ENCODE measurements at regions not wholly inside any gene's neighbourhood (a gene's known extent, or its start where the extent isn't known, plus 50 kb on each side); places are given as distances from the start of the nearest gene placed in this dataset.

DNA sequence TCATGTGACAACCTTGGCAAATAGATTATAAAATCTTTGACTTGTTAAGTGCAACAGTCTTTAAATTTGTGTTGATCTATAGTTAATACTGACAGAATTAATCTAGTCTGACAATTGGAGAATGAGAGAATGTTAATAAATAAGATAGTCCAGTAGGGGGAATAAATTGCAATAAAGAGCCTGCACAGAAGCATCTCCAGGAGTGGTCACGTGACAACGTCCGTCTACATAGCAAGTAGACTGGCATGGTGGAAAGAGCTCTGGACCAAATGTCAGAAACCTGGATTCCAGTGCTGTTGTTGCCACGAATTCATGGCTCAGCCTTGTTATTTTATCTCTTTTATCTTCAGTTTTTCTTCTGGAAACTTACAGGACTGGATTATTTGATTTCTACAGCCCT is 436.5 kb downstream of the RAB28 start:
- H3K4me1 ChIP-seq: no peaks in the 10 kb centered on the region
- no peaks in the 10 kb centered on the region for H3K27me3 ChIP-seq (replicated peaks in 1 of 7)
- intact Hi-C loops (cut with DNase I; ENCODE audit: low total_unique reads): no loop called here
- H3K4me3 ChIP-seq: no peak overlapping the region
- TF ChIP-seq POLR2AphosphoS5 (IDR thresholded peaks at IDR 0.05) (no peak), POLR2A (IDR thresholded peaks at IDR 0.05) (no peak)
- TF ChIP-seq, protein P1, sequence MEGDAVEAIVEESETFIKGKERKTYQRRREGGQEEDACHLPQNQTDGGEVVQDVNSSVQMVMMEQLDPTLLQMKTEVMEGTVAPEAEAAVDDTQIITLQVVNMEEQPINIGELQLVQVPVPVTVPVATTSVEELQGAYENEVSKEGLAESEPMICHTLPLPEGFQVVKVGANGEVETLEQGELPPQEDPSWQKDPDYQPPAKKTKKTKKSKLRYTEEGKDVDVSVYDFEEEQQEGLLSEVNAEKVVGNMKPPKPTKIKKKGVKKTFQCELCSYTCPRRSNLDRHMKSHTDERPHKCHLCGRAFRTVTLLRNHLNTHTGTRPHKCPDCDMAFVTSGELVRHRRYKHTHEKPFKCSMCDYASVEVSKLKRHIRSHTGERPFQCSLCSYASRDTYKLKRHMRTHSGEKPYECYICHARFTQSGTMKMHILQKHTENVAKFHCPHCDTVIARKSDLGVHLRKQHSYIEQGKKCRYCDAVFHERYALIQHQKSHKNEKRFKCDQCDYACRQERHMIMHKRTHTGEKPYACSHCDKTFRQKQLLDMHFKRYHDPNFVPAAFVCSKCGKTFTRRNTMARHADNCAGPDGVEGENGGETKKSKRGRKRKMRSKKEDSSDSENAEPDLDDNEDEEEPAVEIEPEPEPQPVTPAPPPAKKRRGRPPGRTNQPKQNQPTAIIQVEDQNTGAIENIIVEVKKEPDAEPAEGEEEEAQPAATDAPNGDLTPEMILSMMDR (IDR thresholded peaks at IDR 0.05 in 8 of 11, conservative IDR thresholded peaks at IDR 0.05 in 3 of 11): no peak
- WGBS, 5 donors: 75 to 84% (median 80%) methylated on average over 4 of the region's 4 CpGs
- H3K9me3 ChIP-seq: peaks cover 0 to 18% (median 9%) of the 10 kb centered on the region in 8 donors
- no peak for DNase-seq
- no peak overlapping the region for H3K27ac ChIP-seq
- no peaks in the 10 kb centered on the region for H3K36me3 ChIP-seq

GRCh38 chr4:13036841-13037240 is 447.3 kb downstream of the RAB28 start:
- Histone ChIP-seq H3K4me1 (no peaks in the 10 kb centered on the region), H3K27ac (no peak overlapping the region), H3K36me3 (no peaks in the 10 kb centered on the region), H3K27me3 (replicated peaks in 1 of 7) (no peaks in the 10 kb centered on the region), H3K4me3 (no peak overlapping the region), H3K9me3 (no peaks in the 10 kb centered on the region)
- no peak for DNase-seq
- intact Hi-C loops (cut with DNase I; ENCODE audit: low total_unique reads): no loop called here
- TF ChIP-seq, protein P1 (IDR thresholded peaks at IDR 0.05 in 8 of 11, conservative IDR thresholded peaks at IDR 0.05 in 3 of 11): no peak
- no peak for TF ChIP-seq POLR2A (IDR thresholded peaks at IDR 0.05)
- no peak for TF ChIP-seq POLR2AphosphoS5 (IDR thresholded peaks at IDR 0.05)
- 57 to 74% (median 65%) methylated on average over 3 of the region's 3 CpGs for WGBS, 5 donors

- intact Hi-C loops (cut with DNase I; ENCODE audit: low total_unique reads): no loop called here
- TF ChIP-seq, protein P1 (IDR thresholded peaks at IDR 0.05 in 8 of 11, conservative IDR thresholded peaks at IDR 0.05 in 3 of 11): no peak
- TF ChIP-seq POLR2A (IDR thresholded peaks at IDR 0.05) (no peak), POLR2AphosphoS5 (IDR thresholded peaks at IDR 0.05) (no peak)
- no peak overlapping the region for H3K4me3 ChIP-seq
- H3K27ac ChIP-seq: no peak overlapping the region
- no peaks in the 10 kb centered on the region for H3K4me1 ChIP-seq
- 72 to 88% (median 78%) methylated on average over 1 of the region's 1 CpG for WGBS, 5 donors
- H3K27me3 ChIP-seq (replicated peaks in 1 of 7): no peaks in the 10 kb centered on the region
- DNase-seq: no peak
- no peaks in the 10 kb centered on the region for H3K9me3 ChIP-seq
- H3K36me3 ChIP-seq: no peaks in the 10 kb centered on the region
Observed at GRCh38 chr4:13032936-13033335, 451.2 kb downstream of the RAB28 start.

DNA sequence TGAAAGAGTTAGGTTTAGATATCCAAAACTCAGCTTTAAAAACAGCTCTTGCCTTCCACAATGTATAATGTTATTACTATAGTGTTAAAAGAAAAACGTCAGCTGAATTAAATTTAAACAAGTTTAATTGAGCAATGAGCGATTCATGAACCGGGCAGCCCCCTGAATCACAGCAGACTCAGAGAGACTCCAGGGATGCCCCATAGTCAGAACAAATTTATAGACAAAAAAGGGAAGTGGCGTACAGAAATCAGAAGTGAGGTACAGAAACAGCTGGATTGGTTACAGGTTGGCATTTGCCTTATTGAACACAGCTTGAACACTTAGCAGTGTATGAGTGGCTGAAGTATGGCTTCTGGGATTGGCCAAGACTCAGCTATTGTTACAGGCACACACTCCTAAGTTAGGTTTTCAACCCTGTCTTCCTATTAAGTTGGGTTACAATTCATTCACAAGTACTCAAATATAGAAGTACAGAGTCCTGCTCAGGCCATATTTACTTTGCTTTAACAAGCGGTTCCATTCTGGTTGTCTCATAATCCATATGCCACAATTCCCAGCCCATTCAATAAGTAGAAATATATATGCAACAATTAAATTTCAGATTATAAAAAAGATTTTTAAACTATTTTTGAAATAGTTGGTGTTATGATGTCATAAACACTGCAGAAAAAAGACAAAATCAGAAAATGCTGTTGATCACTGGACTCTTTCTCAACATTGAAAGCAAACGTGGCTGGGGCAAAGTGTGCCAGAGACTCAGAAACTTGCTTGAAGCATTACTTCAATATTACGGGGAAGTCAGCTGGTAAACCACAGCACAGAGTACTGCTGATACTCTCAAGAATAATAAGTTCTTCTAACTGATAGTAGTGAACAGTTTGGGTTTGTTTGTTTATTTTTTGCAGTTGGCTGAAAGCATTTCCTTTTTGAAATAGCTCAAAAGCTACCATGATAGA is 459.7 kb downstream of the RAB28 start:
- no peak for TF ChIP-seq POLR2AphosphoS5 (IDR thresholded peaks at IDR 0.05)
- TF ChIP-seq, protein P1 (IDR thresholded peaks at IDR 0.05 in 8 of 11, conservative IDR thresholded peaks at IDR 0.05 in 3 of 11): no peak
- TF ChIP-seq POLR2A (IDR thresholded peaks at IDR 0.05): no peak
- Histone ChIP-seq H3K9me3 (peaks cover 0 to 24% (median 7%) of the 10 kb centered on the region in 8 donors), H3K27ac (no peak overlapping the region), H3K4me3 (no peak overlapping the region), H3K27me3 (replicated peaks in 1 of 7) (no peaks in the 10 kb centered on the region), H3K4me1 (no peaks in the 10 kb centered on the region), H3K36me3 (no peaks in the 10 kb centered on the region)
- DNase-seq: no peak
- WGBS, 5 donors: 76 to 82% (median 78%) methylated on average over 7 of the region's 7 CpGs
- intact Hi-C loops (cut with DNase I; ENCODE audit: low total_unique reads): no loop called here
